Smooth muscle cell (in vitro differentiated cells): ENCODE measurements at regions not wholly inside any gene's neighbourhood (a gene's known extent, or its start where the extent isn't known, plus 50 kb on each side); places are given as distances from the start of the nearest gene placed in this dataset.

ENCODE experiments used
- DNase-seq: peaks from one replicate; lab custom pipeline; 2025; ENCODE audit not compliant: unreplicated experiment; lab: John Stamatoyannopoulos, UW
- H2AFZ ChIP-seq: fragments of 200-600 bp; sonication (generic); 2 replicates; pipeline ENCODE4 v1.6.0; 2016; ENCODE audit warnings: antibody characterized with exemption, low read depth, mild to moderate bottlenecking
- H3F3A ChIP-seq: fragments of 200-600 bp; sonication (generic); 2 replicates; pipeline ENCODE4 v1.6.0; 2017; ENCODE audit warnings: antibody characterized with exemption, low read depth
- H3K27ac ChIP-seq: fragments of 200-600 bp; sonication (generic); 2 replicates; pipeline ENCODE4 v1.5.1; 2016; ENCODE audit warnings: low read depth, mild to moderate bottlenecking
- H3K27me3 ChIP-seq: fragments of 200-600 bp; sonication (generic); 2 replicates; pipeline ENCODE4 v1.6.1; 2016; ENCODE audit warnings: low read depth, mild to moderate bottlenecking
- H3K36me3 ChIP-seq: fragments of 200-600 bp; sonication (generic); 2 replicates; pipeline ENCODE4 v1.5.1; 2016; ENCODE audit warnings: low read depth
- H3K4me1 ChIP-seq: fragments of 200-600 bp; sonication (generic); 2 replicates; pipeline ENCODE4 v1.5.1; 2016; ENCODE audit warnings: low read depth
- H3K4me2 ChIP-seq: fragments of 200-600 bp; sonication (generic); 2 replicates; pipeline ENCODE4 v1.6.0; 2016; ENCODE audit warnings: mild to moderate bottlenecking
- H3K4me3 ChIP-seq: fragments of 200-600 bp; sonication (generic); 2 replicates; pipeline ENCODE4 v1.5.1; 2016; ENCODE audit warnings: mild to moderate bottlenecking
- H3K79me2 ChIP-seq: fragments of 200-600 bp; sonication (generic); 2 replicates; pipeline ENCODE4 v1.6.0; 2016; ENCODE audit warnings: low read depth, mild to moderate bottlenecking
- H3K9ac ChIP-seq: fragments of 200-600 bp; sonication (generic); 2 replicates; pipeline ENCODE4 v1.6.0; 2016; ENCODE audit warnings: low read depth
- H3K9me3 ChIP-seq: fragments of 200-600 bp; sonication (generic); replicated peaks from 2 replicates; pipeline ENCODE4 v1.5.1; 2016; ENCODE audit warnings: low read depth
- H4K20me1 ChIP-seq: fragments of 200-600 bp; sonication (generic); 2 replicates; pipeline ENCODE4 v1.6.0; 2016; ENCODE audit warnings: low read depth
- CTCF ChIP-seq: fragments of 200-600 bp; sonication (generic); IDR thresholded peaks from 2 replicates; pipeline ENCODE4 v1.5.1; 2017; ENCODE audit warnings: borderline replicate concordance, mild to moderate bottlenecking, antibody characterized with exemption; ENCODE audit not compliant: insufficient read depth, poor library complexity, severe bottlenecking
- WGBS: methylation state at CpG from one replicate; pipeline ENCODE4 v1.1.7; 2016; ENCODE audit warnings: low lambda C conversion rate; 5-methylcytosine and 5-hydroxymethylcytosine counted together

- H3K4me2 ChIP-seq: no peak overlapping the region
- H3K4me3 ChIP-seq: no peak overlapping the region
- H3K27ac ChIP-seq: no peak overlapping the region
- no peaks in the 10 kb centered on the region for H3K27me3 ChIP-seq
- WGBS: 67% methylated on average over 4 of the region's 4 CpGs
- H4K20me1 ChIP-seq: no peaks in the 10 kb centered on the region
- H3K9me3 ChIP-seq: no peaks in the 10 kb centered on the region
- no peak overlapping the region for H2AFZ ChIP-seq
- H3F3A ChIP-seq: no peaks in the 10 kb centered on the region
- H3K4me1 ChIP-seq: no peaks in the 10 kb centered on the region
- DNase-seq: no peak
- no peaks in the 10 kb centered on the region for H3K36me3 ChIP-seq
- H3K79me2 ChIP-seq: no peaks in the 10 kb centered on the region
- no peak for TF ChIP-seq CTCF
- H3K9ac ChIP-seq: no peak overlapping the region
Measured at GRCh38 chr10:55820478-55820877, 540.6 kb downstream of the ZWINT start.

- WGBS: 71% methylated on average over 3 of the region's 3 CpGs
- H3K4me3 ChIP-seq: no peak overlapping the region
- H3K27me3 ChIP-seq: no peaks in the 10 kb centered on the region
- TF ChIP-seq CTCF: no peak
- no peak overlapping the region for H3K27ac ChIP-seq
- H3K9me3 ChIP-seq: no peaks in the 10 kb centered on the region
- no peaks in the 10 kb centered on the region for H4K20me1 ChIP-seq
- no peaks in the 10 kb centered on the region for H3K79me2 ChIP-seq
- H3K36me3 ChIP-seq: no peaks in the 10 kb centered on the region
- H3F3A ChIP-seq: no peaks in the 10 kb centered on the region
- no peak overlapping the region for H2AFZ ChIP-seq
- no peak overlapping the region for H3K9ac ChIP-seq
- H3K4me1 ChIP-seq: no peaks in the 10 kb centered on the region
- DNase-seq: no peak
- H3K4me2 ChIP-seq: no peak overlapping the region
Measured at GRCh38 chr10:55820071-55820470, 541.0 kb downstream of the ZWINT start.

GRCh38 chr10:55813451-55814170 lies 547.4 kb downstream of the ZWINT start:
- no peak overlapping the region for H3K9ac ChIP-seq
- H3K27ac ChIP-seq: no peak overlapping the region
- no peaks in the 10 kb centered on the region for H3K27me3 ChIP-seq
- no peak for TF ChIP-seq CTCF
- H3K4me1 ChIP-seq: no peaks in the 10 kb centered on the region
- no peak for DNase-seq
- H3K4me3 ChIP-seq: no peak overlapping the region
- no peaks in the 10 kb centered on the region for H4K20me1 ChIP-seq
- H3K4me2 ChIP-seq: no peak overlapping the region
- H3K79me2 ChIP-seq: no peaks in the 10 kb centered on the region
- no peaks in the 10 kb centered on the region for H3K36me3 ChIP-seq
- no peaks in the 10 kb centered on the region for H3F3A ChIP-seq
- H2AFZ ChIP-seq: no peak overlapping the region
- H3K9me3 ChIP-seq: no peaks in the 10 kb centered on the region
- 68% methylated on average over 4 of the region's 4 CpGs for WGBS

GRCh38 chr10:55803055-55803454 lies 558.0 kb downstream of the ZWINT start:
- DNase-seq: no peak
- no peak overlapping the region for H3K4me2 ChIP-seq
- no peak overlapping the region for H3K4me3 ChIP-seq
- TF ChIP-seq CTCF: no peak
- H3K4me1 ChIP-seq: no peaks in the 10 kb centered on the region
- no peaks in the 10 kb centered on the region for H3K36me3 ChIP-seq
- H3F3A ChIP-seq: no peaks in the 10 kb centered on the region
- no peak overlapping the region for H3K9ac ChIP-seq
- H3K79me2 ChIP-seq: no peaks in the 10 kb centered on the region
- no peaks in the 10 kb centered on the region for H3K9me3 ChIP-seq
- no peak overlapping the region for H2AFZ ChIP-seq
- no peaks in the 10 kb centered on the region for H3K27me3 ChIP-seq
- H4K20me1 ChIP-seq: no peaks in the 10 kb centered on the region
- no peak overlapping the region for H3K27ac ChIP-seq
